Stimulated activated CD4-positive, alpha-beta T cell treated with anti-CD3 and anti-CD28 coated beads, Interleukin-12 subunit alpha, Interleukin-12 subunit beta, amount 100 ng/mL, for 48 hours (primary cell): ENCODE measurements at regions not wholly inside any gene's neighbourhood (a gene's known extent, or its start where the extent isn't known, plus 50 kb on each side); places are given as distances from the start of the nearest gene placed in this dataset.
A peak's percentile ranks its signal among the peaks of the same experiment; 100 is the strongest.

Source experiments
- DNase-seq, 3 donors: peaks; one replicate each; pipeline ENCODE4 v3.0.0-alpha.2; 2020; ENCODE audit warnings: low read depth in 2 of 3, low spot score in 1 of 3

DNA sequence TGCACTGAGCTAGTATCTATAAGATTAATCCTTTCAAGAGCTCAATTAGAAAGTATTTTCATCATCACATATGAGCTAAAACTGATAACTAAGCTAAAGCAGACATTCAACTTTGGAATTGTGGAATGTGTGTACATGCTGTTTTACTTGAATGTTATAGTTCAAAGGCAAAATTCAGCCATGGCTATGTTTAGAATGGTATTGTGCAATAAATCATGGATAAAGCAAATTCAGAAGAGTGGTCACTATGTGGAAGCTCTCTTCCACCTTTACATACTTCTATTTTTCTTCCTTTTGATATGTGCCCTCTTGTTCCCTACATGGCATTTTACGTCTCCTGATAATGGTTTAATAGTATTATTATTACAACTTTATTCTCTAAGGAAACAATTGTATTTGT lies 1366.3 kb upstream of the LRRTM1 start:
- no peak for DNase-seq

DNA sequence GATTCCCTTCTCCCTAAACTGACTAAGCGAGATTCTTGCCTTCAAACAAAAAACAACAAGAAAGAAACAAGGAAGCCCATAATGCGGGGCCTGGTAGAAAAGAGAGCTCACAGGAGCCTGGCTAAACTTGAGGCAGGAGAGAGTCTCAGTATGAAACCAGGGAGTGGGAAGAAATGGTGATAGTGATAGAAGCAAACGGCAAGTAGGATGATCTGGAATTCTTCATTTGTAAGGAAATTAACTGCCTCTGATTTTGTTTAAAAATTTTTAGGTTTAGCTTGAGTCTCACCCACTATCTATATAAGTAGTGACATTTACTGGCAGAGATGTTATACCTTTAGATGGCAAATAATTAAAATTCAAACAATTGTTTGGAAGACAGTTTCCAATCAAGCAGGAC lies 1356.5 kb upstream of the LRRTM1 start:
- no peak for DNase-seq

DNA sequence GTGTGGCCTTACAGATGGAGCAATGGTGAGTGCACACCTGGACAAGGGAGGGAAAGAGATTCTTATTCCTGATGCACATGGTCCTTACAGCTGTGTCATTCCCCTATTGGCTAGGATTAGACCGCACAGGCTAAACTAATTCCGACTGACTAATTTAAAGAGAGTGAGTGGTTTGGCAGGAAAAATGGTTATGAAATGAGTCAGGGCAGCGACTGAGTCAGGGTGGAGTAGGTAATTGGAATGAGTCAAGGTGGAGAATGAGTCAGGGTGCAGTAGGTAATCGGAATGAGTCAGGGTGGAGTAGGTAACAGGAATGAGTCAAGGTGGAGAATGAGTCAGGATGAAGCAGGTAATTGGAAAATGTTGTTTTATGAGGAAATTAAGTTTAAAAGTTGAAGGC lies 1353.7 kb upstream of the LRRTM1 start:
- peak in 1 of 3 donors; percentile 3 for DNase-seq

DNA sequence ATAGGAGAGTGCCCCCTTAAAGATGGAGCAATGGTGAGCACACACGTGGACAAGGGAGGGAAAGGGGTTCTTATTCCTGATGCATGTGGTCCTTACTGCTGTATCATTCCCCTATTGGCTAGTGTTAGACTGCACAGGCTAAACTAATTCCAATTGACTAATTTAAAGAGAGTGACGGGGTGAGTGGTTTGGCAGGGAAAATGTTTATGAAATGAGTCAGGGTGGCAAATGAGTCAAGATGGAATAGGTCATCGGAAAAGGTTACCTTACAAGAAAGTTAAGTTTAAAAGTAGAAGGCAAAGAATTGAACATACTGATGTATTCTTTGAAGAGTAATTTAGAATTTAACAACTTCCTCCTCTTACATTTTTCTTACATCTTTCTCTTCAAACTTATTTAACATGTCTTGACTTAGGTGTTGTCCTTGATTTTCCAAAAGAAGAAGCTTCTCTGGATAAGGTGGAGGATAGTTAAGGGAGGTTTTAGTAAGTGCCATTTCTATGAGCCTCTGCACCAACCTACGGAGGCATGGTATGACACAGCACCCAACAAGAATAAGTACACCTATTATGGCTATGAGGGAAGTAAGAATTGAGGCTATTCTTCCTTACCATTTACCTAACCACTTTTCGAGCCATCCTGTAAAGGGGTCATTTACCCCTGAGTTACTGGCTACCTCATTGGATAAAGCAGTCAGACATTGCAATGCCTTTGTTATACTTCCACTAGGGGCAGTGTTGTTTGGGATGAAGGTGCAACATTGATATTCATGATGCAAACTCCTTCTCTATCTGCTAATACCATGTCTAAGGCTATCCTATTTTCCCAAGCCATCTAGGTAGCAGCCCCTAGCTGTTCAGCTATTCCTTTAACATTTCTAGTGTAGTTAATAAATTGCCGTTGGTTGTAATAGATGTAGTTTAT lies 1345.8 kb upstream of the LRRTM1 start:
- DNase-seq: no peak

DNA sequence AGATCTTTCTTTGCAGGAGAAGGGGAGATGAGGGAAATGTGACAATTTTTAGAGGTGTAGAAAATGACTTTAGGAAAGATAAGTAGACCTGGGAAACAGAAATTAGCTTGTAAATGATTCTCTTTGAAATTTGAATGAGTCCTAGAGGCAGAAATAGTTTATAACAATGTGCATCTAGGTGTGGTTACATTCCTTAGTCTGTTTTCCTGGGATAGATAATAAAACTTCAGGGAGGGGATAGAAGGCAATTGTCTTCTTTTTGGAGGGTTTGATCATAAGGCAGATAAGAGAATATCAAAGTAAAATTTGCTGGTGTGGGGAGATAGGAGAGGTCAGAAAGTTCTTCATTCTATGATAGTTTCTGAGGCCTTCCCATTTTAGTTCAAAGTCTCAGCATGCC lies 1344.3 kb upstream of the LRRTM1 start:
- no peak for DNase-seq

DNA sequence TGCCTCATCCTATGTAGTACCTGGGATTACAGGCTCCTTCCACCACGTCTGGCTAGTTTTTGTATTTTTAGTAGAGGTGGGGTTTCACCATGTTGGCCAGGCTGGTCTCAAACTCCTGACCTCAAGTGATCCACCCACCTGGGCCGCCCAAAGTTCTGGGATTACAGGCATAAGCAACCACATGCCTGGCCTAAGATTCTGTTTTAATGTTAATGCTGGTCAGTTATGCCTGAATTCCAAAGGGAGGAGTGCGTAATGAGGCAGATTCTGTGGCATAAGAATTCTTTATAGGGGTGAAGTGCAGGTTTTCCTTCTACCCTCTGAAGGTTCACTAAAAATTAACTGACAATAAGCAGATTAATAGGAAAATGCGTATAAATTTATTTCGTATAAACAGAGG lies 1343.8 kb upstream of the LRRTM1 start:
- DNase-seq: no peak

DNA sequence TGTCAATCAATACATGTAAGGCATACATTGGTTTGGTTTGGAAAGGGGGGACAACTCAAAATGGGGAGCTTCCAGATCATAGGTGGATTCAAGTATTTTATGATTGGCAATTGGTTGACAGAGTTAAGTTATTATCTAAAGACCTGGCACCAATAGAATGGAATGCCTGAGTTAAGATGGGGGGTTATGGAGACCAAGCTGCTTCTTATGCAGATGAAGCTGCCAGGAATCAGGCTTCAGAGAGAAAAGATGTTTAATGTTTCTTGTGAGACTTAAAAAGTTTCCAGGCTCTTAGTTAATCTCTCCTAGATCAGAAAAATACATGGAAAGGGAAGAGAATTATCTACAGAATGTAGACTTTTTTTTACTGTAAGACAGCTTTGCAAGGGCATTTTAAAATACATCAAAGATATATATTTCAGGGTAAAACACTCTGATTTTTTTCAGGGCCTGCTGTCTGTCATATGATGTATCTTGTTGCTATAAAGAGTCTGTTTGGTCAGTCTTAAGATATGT lies 1343.2 kb upstream of the LRRTM1 start:
- DNase-seq: no peak

DNA sequence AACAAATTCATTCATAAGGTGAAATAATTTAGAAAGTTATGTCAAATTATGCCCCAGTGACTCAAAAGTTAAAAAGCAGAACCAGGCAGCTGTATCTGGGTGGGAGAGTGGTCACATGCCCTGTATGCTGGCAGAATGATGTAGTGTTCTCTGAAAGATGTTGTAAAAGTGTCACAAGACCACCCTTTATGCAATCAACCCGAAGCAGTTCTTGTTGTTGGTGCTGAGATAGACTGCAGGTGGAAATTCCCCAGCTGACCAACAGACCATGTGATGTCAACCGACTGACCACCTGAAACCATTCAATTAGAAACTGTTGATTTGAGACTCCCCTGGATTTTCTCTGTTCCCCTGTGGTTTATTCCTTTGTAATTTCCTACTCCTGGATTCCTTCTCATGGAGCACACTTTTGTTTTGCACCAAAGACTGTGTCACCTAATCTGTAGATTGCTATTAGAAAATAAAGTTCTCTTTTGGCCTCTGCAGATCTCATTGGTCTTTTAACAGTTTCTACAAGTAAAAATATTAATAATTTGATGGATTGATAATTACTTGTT lies 1341.3 kb upstream of the LRRTM1 start:
- DNase-seq: no peak

DNA sequence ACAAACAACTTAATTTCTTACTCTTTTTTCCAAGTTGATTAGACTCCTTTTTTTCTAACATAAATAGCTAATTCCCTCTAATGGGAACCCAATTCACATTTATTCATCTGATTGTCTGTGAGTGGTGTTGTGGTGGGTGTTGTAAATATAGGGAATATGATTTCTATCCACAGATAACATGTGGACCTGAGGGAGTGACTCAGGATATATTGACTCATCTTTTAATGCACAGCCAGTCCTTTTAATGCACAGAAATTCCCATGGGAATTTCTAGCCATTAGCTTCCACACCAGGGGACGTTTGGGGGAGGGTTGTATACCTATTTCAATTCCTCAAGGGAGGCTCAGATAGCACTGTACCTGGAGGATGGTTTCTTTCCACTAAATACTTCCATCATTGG lies 1339.6 kb upstream of the LRRTM1 start:
- no peak for DNase-seq

DNA sequence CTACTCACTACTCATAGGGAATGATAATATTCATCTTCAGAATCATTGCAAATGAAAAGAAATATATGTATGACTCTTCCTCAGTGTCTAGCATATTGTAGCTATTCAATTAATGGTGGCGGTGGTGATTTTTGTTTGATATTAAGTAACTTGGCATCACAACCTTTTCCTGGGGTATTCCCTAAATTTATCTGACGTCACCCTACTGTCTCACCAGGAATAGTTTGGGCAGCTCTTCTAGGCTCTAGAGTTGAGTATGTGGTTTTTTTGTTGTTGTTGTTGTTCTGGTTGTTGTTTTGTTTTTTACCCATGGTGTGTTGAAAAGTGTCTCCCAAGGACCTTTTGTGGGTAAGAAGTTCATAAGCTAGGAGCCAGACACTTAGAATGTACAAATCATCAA lies 1320.3 kb upstream of the LRRTM1 start:
- no peak for DNase-seq

DNA sequence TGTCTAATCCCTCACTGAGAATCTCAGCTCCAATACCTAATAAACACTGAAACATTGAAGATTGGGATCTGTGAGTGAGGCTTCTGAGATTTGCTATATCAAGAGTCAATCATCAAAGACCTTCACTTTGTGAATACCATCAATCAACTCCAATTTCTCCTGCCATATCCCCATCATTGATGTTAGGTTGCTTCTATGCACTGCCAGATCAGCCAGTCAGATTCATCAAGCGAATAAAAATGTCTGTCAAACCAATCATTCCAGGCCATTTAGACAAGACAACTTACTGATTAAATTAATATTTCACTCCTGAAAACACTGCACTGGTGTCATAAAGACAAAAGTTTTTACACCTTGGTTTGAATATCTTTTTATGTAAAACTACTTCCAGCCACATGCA lies 1295.5 kb upstream of the LRRTM1 start:
- DNase-seq: no peak

DNA sequence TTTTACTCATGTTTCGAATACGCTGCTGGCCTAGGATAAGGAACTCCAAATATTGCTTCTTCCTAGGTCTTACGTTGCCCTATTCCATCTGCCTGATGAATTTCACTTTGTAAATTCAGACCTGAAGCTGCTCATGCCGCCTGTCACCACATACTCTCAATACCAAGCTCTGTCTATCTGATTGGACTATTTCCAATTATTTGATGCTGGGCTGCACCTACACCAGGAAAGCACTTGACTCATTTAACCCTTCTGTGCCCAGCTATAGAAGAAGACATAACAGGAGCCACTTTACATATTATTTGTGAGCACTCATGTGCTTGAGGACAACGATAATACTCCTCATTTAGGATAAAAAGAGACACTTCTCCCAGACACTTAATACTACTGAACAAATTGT lies 1293.9 kb upstream of the LRRTM1 start:
- no peak for DNase-seq

DNA sequence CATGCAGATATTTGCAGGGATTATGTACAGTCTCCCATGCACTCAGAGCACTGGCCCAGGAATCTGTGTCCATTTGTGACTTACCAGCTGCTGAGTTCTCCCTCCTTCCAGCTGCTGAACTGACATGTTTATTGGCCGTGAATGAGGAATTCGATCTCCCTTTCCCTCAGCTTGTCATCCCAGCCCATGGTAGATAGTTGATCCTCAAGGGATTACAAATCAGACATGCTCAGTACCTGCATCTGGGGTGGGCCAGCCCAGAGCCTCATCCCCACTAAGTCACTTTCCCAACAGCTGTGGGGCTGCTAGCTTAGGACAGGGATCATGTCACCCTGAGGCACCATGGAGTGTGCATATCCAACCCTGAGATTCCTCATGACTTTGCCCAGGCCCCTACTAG lies 1284.9 kb upstream of the LRRTM1 start:
- no peak for DNase-seq

DNA sequence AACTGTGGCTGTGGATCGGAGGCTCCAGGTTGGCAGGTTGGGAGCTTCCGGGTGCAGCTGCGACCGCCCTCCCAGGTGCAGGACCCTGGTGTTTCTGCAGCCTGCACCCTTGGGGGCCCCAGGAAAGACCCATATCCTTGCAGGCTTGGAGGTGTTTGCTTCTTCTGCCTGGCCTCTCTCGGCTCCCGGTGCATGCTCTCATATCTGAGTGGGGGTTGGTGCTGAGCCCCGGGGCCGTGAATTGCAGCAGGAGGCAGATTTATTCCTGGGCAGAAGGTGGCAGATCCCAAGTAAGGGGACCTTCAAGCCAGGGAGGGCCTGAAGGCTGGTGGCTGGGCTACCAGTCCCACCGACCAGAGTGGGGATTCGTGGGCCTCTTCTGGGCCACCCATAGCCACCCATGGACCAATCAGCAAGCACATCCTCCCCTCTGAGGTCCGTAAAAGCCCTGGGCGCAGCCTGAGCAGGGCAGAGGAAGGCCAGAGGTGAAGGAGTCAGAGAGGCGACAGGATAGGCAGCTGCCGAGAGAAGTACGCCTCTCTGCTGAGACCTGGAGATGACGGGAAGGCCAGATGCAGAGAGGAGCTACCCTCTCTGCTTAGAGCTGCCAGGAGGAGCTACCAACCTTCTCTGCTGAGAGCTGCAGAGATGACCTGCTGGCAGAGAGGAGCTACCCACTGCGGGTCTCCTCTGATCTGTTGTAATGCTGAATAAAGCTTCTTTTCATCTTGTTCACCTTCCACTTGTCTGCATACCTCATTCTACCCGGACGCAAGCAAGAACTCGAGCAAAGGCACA lies 1279.0 kb upstream of the LRRTM1 start:
- no peak for DNase-seq

DNA sequence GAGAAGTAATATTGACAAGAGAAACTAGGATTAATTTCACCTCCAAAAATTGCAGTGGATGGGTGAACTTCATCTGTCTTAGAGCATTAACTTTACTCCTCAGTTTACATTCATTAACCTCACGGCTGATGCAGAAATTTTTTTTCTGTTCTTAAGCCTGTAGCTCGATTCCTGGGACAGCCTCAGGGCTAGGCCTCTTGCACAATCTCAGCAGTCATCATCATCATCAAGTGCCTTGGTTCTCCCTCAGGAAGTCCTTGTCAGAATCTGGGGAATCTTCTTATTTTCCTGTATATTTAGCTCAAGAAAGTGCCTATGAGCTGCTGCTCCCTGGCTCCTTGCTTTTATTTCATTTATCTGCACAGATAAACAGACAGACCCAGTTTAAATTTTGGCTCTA lies 1272.2 kb upstream of the LRRTM1 start:
- no peak for DNase-seq

DNA sequence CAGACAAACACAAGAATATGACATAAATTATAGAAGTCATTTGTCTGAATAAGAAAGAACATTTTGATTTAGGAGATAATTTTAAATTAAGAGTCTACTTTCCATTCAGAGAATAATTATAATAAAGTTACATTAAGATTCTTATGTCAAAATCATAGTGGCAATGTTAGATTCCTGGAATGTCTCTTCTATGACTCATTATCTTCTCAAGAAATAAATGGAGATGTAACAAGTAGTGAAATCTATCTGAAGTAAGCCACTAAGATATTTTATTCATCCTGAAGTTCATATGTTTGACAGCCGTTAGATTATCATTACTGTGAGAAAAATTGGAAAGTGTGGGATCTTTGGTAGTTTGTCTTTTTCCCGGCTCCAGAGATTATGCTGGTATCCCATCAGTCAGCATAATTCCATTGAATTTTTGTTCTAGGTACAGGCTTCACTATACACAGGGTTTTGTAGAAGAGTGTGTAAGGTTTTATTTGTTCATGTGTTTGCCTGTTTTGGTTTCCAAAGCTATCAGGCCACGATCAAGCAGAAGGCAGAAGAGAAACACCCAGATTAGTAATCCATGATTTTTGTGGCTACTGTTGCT lies 1246.6 kb upstream of the LRRTM1 start:
- no peak for DNase-seq

DNA sequence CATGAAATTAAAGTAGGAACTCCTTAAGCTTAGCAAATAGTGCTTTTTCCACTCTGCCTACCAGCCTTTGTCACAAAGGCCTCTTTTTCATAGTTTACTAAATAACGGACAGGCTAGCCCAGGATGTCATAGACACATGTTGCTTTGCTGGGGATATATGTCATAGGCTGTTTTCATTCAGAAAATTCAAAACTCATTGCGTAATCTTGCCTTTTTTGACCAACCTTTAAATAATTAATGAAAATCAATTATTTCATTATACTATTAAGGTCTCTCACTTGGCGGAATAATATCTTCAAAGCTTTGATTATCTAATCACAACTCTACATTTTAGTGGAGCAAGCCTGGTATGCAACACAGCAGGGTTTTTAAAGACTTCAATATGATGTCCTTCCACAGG lies 1245.7 kb upstream of the LRRTM1 start:
- DNase-seq: no peak

DNA sequence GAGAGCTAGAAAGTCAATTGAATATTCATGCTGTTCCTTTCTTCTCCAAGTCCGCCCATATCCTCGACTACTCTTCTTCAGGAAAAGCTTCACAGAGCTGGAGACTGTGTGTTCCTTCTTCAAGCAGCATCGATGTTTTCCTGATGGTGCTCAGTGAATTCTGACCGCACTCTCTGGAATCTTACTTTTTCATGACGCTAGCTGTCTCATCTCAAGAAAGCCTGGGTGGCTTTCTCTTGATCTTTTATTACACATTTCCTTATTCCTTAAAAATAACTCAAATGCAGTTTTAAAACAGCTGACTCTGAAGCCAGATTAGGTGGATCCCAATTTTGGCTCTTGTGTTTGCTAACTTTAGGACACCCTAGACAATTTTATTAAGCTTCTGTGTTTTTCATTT lies 1245.1 kb upstream of the LRRTM1 start:
- no peak for DNase-seq

DNA sequence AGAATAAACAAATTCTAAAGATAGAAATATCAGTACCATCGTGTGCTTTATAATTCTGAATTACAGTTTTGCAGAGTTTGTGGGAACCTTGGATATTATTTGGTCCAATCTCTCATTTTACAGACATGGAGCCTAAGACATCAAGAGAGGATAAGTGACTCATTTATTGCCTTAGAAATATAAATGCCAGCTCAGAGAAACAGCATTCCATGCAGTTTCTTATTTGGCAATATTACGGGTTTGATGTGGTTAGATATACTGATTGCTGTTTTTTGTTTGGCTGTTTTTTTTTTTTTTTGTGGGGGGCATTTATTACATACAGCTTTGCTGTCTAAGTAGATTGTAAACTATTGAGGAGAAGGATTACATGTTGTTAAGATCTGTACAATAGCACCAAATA lies 1241.1 kb upstream of the LRRTM1 start:
- DNase-seq: no peak

DNA sequence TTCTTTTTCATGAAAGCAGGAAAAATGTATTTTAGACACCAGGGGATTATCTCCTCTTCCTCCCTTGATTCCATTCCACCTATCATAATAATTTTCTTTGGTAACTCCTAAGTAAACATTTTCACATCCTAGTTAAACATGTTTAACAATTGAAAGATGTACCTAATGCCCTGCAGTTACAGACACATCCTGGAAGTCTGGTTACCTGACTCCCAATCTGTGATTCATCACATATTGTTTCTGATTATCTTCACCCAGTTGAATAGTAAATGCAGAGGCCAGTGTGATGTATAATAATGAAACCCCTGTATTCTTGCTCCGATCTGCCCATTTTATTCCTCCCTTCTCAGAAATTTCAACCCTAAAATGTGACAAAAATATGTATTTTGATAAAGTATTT lies 1237.6 kb upstream of the LRRTM1 start:
- no peak for DNase-seq

DNA sequence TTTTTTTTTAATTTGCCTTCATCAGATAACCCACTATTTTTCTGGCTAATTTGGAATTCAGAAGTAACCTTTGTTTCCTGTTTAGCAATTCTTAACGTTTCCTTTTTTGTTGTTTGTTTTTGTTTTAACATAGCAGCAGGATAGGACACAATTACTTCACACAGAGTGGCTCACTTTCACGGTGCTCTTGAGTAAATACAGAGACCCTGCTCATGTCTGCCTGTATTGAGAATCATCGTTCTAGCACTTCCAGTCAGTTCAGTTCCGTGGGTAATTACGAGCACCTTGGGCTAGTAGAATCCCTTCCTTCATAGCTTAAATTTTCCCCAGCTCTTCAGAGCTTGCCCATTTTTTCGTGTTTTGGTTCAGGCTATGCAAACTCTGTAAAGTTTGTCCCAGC lies 1225.4 kb upstream of the LRRTM1 start:
- no peak for DNase-seq
